ENCODE measurements at regions not wholly inside any gene's neighbourhood (a gene's known extent, or its start where the extent isn't known, plus 50 kb on each side); places are given as distances from the start of the nearest gene placed in this dataset.

DNA sequence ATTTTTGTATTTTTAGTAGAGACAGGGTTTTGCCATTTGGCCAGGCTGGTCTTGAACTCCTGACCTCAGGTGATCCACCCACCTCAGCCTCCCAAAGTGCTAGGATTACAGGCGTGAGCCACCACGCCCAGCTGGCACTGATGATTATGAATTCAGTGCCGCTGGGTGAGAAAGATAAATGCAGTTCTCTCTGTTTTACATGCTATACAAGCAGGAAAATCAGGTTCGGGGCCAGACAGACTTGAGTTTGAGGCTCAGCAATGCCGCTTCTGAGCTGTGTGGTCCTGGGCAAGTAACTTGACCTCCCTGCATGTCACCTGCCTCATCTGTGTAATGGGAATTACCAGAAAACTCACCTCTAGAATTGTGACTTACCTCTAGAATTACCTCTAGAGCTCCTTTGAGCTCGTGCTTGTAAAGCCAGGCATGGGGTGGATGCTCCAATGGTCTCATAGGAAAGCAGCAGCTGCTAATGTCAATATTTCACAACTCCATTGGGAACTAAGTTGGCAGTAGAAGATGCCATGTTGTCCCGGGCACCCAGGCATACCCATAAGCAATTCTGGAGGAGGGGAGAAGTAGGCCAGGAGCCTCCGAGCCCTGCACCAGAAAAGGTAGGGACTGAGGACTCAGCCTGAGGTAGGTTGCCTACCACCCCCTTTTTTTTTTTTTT, 119.8 kb upstream of the SLC25A33 start:
- POLR2A ChIA-PET: no interaction called here
- H3K4me1 Mint-ChIP-seq: peaks cover 18% of the 10 kb centered on the region
- H3K27me3 Mint-ChIP-seq: peaks cover 76% of the 10 kb centered on the region
- H3K9me3 Mint-ChIP-seq: no peaks in the 10 kb centered on the region
- H3K27ac Mint-ChIP-seq: no peak overlapping the region
- no peak overlapping the region for H3K4me3 Mint-ChIP-seq
- H3K36me3 Mint-ChIP-seq: no peaks in the 10 kb centered on the region
- ATAC-seq (ENCODE audit: low read depth): no peak
- DNase-seq: no peak

- Mint-ChIP-seq H3K9me3 (no peaks in the 10 kb centered on the region), H3K4me3 (no peak overlapping the region), H3K36me3 (no peaks in the 10 kb centered on the region), H3K4me1 (peaks cover 27% of the 10 kb centered on the region), H3K27ac (no peak overlapping the region), H3K27me3 (peaks cover 81% of the 10 kb centered on the region)
- DNase-seq (no peak), ATAC-seq (ENCODE audit: low read depth) (no peak)
- POLR2A ChIA-PET: no interaction called here
These were observed 118.3 kb upstream of the SLC25A33 start for GRCh38 chr1:9420835-9421532.

GRCh38 chr1:9421533-9421873, 117.8 kb upstream of the SLC25A33 start:
- DNase-seq: no peak
- Mint-ChIP-seq H3K9me3 (no peaks in the 10 kb centered on the region), H3K27me3 (peaks cover 77% of the 10 kb centered on the region), H3K4me3 (no peak overlapping the region), H3K4me1 (peaks cover 32% of the 10 kb centered on the region), H3K36me3 (no peaks in the 10 kb centered on the region), H3K27ac (no peak overlapping the region)
- POLR2A ChIA-PET: no interaction called here
- no peak for ATAC-seq (ENCODE audit: low read depth)

DNA sequence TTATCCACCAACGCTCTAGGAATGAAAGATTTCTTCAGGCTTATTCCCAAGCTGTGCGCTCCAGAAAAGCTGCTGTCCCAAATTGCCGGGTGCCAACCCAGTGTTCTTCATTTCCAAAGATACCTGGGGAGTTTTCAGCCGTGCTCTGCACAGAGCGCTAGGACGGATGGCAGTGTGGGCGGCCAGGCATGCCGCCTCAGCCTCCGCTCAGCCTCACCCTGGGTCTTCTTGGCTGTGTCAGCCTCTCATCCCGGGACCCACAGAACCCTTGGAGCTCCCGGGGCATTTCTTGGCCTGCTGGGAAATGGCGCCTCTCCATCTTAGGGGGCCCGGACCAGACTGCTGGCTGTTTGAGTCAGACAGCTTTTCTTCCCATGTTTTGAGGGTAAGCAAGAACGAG, 116.9 kb upstream of the SLC25A33 start:
- Mint-ChIP-seq H3K9me3 (no peaks in the 10 kb centered on the region), H3K36me3 (no peaks in the 10 kb centered on the region), H3K27me3 (peaks cover 73% of the 10 kb centered on the region), H3K4me1 (peaks cover 34% of the 10 kb centered on the region), H3K27ac (no peak overlapping the region), H3K4me3 (no peak overlapping the region)
- DNase-seq (no peak), ATAC-seq (ENCODE audit: low read depth) (no peak)
- POLR2A ChIA-PET: no interaction called here

DNA sequence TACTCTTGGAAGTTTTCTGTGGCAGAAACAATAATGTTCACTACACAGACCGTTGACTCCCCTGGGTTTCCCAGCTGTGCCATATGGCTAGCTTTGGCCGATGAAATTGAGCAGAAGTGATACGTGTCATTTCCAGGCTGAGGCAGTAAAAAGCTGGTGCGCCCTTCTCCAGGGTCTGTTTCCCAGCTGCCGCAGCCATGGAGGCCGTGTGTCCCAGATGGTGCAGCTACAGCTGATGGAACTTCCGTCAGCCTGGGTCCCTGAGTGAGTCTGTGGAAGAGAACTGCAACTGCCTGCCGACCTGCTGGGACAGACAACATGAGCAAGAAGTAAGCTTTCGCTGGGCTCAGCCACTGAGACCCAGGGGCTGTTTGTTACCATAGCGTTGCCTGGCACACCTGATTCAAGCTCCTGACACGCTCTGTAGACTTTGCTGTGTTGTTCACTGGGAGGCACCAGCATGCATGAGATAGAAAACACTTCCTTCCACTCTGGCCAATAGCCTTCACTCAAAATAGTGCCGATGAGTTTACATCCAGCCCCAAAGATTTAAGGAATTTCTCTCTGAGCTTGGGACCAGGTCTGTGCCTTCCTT, 116.3 kb upstream of the SLC25A33 start:
- ATAC-seq (ENCODE audit: low read depth) (no peak), DNase-seq (no peak)
- Mint-ChIP-seq H3K36me3 (no peaks in the 10 kb centered on the region), H3K4me1 (peaks cover 30% of the 10 kb centered on the region), H3K27me3 (peaks cover 67% of the 10 kb centered on the region), H3K9me3 (no peaks in the 10 kb centered on the region), H3K27ac (no peak overlapping the region), H3K4me3 (no peak overlapping the region)
- POLR2A ChIA-PET: no interaction called here

- H3K9me3 Mint-ChIP-seq: no peaks in the 10 kb centered on the region
- no peak overlapping the region for H3K4me3 Mint-ChIP-seq
- no peak for ATAC-seq (ENCODE audit: low read depth)
- H3K4me1 Mint-ChIP-seq: peaks cover 37% of the 10 kb centered on the region
- H3K27me3 Mint-ChIP-seq: peaks cover 61% of the 10 kb centered on the region
- H3K27ac Mint-ChIP-seq: no peak overlapping the region
- DNase-seq: no peak
- POLR2A ChIA-PET: interaction anchor here (0.6 to 0.7 kb wide), 2 partner anchors 174 to 176 kb away, joined by 4 to 5 read pairs; no protein-coding TSS in a partner anchor
- H3K36me3 Mint-ChIP-seq: no peaks in the 10 kb centered on the region
These were observed 115.0 kb upstream of the SLC25A33 start for GRCh38 chr1:9424261-9424660.

DNA sequence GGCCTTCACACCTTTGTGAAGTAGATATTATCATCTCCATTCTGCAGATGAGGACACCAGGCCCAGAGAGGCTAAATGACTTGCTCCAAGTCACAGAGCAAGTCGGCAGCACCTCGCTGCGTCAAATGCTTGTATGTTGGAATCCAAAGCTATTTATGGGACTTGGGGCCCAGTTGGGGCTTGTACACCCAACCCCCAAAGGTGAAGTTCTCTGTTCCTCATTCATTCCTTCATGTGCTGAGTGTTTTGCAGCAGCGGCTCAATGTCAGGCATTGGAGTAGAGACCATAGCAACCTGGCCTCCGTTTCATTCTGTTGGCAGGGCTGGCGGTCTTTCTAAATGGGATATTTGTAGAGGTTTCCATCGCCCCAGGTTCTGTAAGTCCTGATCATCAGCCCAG, 113.4 kb upstream of the SLC25A33 start:
- DNase-seq: no peak
- Mint-ChIP-seq H3K36me3 (peaks cover 2% of the 10 kb centered on the region), H3K27me3 (peaks cover 50% of the 10 kb centered on the region), H3K4me1 (peaks cover 41% of the 10 kb centered on the region), H3K4me3 (peak overlapping the region; percentile 45), H3K9me3 (no peaks in the 10 kb centered on the region), H3K27ac (peak overlapping the region; percentile 40)
- ATAC-seq (ENCODE audit: low read depth): no peak
- POLR2A ChIA-PET: interaction anchor here (0.6 to 1.7 kb wide), 4 partner anchors 13 to 1152 kb away, joined by 3 to 6 read pairs (median 4); no protein-coding TSS in a partner anchor

DNA sequence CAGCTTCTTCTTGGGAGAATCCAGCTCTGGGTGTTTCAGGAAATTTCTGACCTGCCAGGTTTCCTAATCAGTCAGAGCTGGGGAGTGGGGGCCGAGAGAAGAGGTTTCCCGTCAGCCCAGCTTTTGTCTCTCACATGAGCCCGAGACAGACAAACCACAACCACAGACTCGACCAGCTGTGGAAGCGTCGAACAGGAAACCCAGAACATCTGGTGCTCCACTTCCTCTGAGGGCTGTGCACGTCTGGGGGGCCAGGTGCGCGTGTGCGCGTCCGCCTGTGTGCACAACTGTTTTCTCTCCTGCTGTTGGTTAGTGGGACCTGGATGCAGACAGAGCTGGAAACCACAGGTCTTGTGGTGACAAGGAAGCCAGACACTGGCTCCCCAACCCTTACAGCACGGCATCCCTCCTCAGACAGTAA, 113.0 kb upstream of the SLC25A33 start:
- H3K9me3 Mint-ChIP-seq: no peaks in the 10 kb centered on the region
- peak; percentile 27 for ATAC-seq (ENCODE audit: low read depth)
- DNase-seq: peak; percentile 78
- peak overlapping the region; percentile 40 for H3K27ac Mint-ChIP-seq
- POLR2A ChIA-PET: interaction anchor here (0.6 to 1.7 kb wide), 4 partner anchors 13 to 1151 kb away, joined by 3 to 6 read pairs (median 4); no protein-coding TSS in a partner anchor
- H3K27me3 Mint-ChIP-seq: peaks cover 46% of the 10 kb centered on the region
- H3K36me3 Mint-ChIP-seq: peaks cover 2% of the 10 kb centered on the region
- H3K4me1 Mint-ChIP-seq: peaks cover 38% of the 10 kb centered on the region
- peak overlapping the region; percentile 45 for H3K4me3 Mint-ChIP-seq

DNA sequence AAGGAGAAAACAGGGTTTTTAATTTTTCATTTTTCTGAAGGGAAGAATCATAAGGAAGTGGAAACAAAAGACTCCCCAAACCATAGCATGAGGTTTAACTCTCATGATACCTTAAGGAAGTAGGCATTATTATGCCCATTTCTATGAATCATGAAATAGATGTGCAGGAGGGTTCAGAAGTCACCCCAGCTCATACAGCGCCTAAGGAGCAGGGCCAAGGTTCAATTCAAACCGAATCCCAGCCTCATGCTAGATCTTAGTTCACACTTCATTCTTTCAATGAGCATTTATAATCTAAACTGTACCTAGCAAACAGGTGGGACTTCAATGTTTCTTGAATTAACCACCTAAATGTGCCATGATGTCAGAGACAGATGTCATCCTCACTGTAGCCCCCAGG, 111.9 kb upstream of the SLC25A33 start:
- H3K27me3 Mint-ChIP-seq: peaks cover 38% of the 10 kb centered on the region
- H3K27ac Mint-ChIP-seq: no peak overlapping the region
- peaks cover 2% of the 10 kb centered on the region for H3K36me3 Mint-ChIP-seq
- peaks cover 37% of the 10 kb centered on the region for H3K4me1 Mint-ChIP-seq
- POLR2A ChIA-PET: interaction anchor here (1.3 to 1.7 kb wide), 2 partner anchors 14 to 18 kb away, joined by 3 to 6 read pairs; no protein-coding TSS in a partner anchor
- ATAC-seq (ENCODE audit: low read depth) (no peak), DNase-seq (no peak)
- no peak overlapping the region for H3K4me3 Mint-ChIP-seq
- no peaks in the 10 kb centered on the region for H3K9me3 Mint-ChIP-seq

DNA sequence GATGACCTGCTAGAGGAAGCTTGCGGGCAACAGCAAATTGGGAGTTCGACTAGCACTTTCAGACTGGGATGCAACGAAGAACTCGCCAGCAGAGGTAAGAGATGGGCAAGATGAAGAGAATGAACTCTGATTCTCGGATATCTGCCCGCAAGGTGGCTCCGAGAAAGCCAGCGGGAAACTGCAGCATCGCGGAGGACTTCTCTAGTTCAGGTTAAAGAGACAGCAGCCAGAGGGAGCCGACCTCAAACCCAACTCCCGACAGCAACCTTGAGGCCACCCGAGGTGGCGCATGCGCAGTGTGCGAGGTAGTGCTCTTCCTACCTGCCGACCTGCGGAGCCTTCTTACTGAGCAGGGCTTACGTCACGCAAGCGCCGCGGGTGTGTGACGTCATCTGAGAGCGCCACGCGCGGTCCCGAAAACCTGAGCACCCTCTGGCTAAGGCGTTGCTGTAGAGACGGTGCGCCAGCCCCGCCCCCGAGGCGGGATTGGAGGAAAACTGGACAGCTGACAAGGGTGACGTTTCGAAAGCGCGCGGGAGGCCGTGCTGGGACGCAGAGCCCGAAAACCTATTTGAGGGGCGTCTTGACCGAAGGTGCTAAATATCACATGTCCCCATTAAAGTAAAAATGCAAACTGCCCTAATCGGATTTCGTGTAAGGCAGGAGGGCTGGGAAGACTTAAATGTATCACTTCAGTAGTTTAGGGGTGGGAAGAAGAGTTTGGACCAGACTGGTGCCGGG, 110.5 kb upstream of the SLC25A33 start:
- Mint-ChIP-seq H3K27ac (peak overlapping the region; percentile 89), H3K36me3 (peaks cover 2% of the 10 kb centered on the region), H3K4me3 (peak overlapping the region; percentile 90), H3K27me3 (peaks cover 25% of the 10 kb centered on the region), H3K4me1 (peaks cover 37% of the 10 kb centered on the region), H3K9me3 (no peaks in the 10 kb centered on the region)
- DNase-seq (peak; percentile 100), ATAC-seq (ENCODE audit: low read depth) (peak; percentile 89)
- POLR2A ChIA-PET: interaction anchor here (1.3 kb wide), 2 partner anchors 19 to 20 kb away, joined by 3 to 4 read pairs; no protein-coding TSS in a partner anchor

DNA sequence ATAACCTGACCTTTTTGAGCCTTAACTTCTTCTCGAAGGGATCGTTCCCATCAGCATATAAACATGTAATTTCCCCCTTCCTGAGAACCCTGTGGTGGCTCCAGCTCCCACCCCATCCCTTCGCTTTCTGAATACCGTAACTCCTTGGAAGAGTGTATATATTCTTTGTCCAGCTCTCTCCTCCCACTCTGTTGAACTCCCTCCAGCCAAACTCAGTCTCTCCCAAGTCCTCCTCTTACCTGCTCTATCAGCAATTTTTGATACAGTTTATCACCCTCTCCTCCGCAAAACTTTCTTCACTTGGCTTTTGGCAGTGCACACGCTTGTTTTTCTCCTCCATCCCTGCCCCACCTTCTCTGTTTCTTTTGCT, 109.9 kb upstream of the SLC25A33 start:
- H3K9me3 Mint-ChIP-seq: no peaks in the 10 kb centered on the region
- POLR2A ChIA-PET: interaction anchor here (1.3 kb wide), 1 partner anchor 20 kb away, joined by 4 read pairs; no protein-coding TSS in a partner anchor
- peaks cover 37% of the 10 kb centered on the region for H3K4me1 Mint-ChIP-seq
- peaks cover 23% of the 10 kb centered on the region for H3K27me3 Mint-ChIP-seq
- DNase-seq (no peak), ATAC-seq (ENCODE audit: low read depth) (no peak)
- H3K36me3 Mint-ChIP-seq: peaks cover 2% of the 10 kb centered on the region
- H3K4me3 Mint-ChIP-seq: peak overlapping the region; percentile 90
- H3K27ac Mint-ChIP-seq: peak overlapping the region; percentile 89

DNA sequence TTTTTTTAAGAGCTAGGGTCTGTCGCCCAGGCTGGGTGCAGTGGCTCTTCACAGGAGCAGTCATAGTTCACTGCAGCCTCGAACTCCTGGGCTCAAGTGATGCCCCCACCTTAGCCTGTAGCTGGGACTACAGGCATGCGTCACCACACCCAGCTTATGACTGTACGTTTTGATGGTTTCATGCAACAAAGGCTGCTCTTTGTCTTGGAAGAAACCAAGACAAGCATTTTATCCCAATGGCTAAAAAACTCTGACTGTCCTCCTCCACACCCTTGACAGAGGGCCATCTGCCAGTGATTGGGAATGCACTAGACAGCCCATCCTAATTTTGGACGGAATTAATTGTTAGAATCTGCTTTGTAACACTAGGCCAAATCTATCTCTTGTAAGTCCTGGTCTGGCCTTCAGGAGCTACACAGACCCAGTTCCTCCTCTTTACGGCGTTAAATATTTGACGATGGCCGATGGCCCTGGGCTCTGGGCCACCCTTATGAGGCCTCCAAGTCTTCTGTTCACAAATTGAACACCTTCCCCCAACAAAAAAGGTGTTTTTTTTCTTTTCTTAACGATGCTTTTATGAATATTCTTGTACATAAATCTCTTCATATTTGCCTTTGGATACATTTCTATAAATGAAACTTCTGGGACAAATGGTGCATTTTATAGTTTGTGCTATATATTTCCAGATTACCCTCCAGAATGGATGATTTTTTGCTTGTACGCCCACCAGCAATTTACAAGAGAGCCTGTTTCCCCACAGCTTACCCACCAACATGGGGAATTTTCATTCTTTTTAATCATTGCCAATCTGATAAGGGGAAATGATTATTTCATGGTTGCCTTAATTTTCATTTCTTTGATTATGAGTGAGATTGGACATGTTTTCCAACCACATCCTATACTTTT, 104.8 kb upstream of the SLC25A33 start:
- Mint-ChIP-seq H3K4me3 (no peak overlapping the region), H3K4me1 (peaks cover 5% of the 10 kb centered on the region), H3K9me3 (no peaks in the 10 kb centered on the region), H3K27me3 (peaks cover 20% of the 10 kb centered on the region), H3K36me3 (peaks cover 2% of the 10 kb centered on the region), H3K27ac (no peak overlapping the region)
- POLR2A ChIA-PET: interaction anchor here (0.6 kb wide), 1 partner anchor 493 kb away, joined by 6 read pairs; no protein-coding TSS in a partner anchor
- ATAC-seq (ENCODE audit: low read depth) (no peak), DNase-seq (no peak)
